GM23248 (cell line): ENCODE measurements at regions not wholly inside any gene's neighbourhood (a gene's known extent, or its start where the extent isn't known, plus 50 kb on each side); places are given as distances from the start of the nearest gene placed in this dataset.

Experiments
- DNase-seq: peaks from one replicate; pipeline ENCODE4 v3.0.0-alpha.2; 2015
- H2AFZ ChIP-seq: fragments of 200-600 bp; sonication (generic); 2 replicates; pipeline ENCODE4 v1.6.1; 2016; ENCODE audit warnings: antibody characterized with exemption
- H3F3A ChIP-seq: fragments of 200-600 bp; sonication (generic); 2 replicates; pipeline ENCODE4 v1.6.1; 2016; ENCODE audit warnings: mild to moderate bottlenecking, antibody characterized with exemption, mixed run types; ENCODE audit not compliant: insufficient read depth
- H3K27ac ChIP-seq: fragments of 200-600 bp; sonication (generic); 2 replicates; pipeline ENCODE4 v1.5.1; 2016; ENCODE audit warnings: mild to moderate bottlenecking
- H3K27me3 ChIP-seq: fragments of 200-600 bp; sonication (generic); replicated peaks from 2 replicates; pipeline ENCODE4 v1.6.1; 2016; ENCODE audit warnings: mild to moderate bottlenecking; ENCODE audit not compliant: insufficient read depth
- H3K36me3 ChIP-seq: fragments of 200-600 bp; sonication (generic); 2 replicates; pipeline ENCODE4 v1.6.1; 2016; ENCODE audit warnings: low read depth, mild to moderate bottlenecking
- H3K4me1 ChIP-seq: fragments of 200-600 bp; sonication (generic); 2 replicates; pipeline ENCODE4 v1.6.1; 2016; ENCODE audit warnings: mild to moderate bottlenecking; ENCODE audit not compliant: insufficient read depth
- H3K4me2 ChIP-seq: fragments of 200-600 bp; sonication (generic); one replicate; pipeline ENCODE4 v1.6.1; 2016; ENCODE audit warnings: mild to moderate bottlenecking; ENCODE audit not compliant: unreplicated experiment
- H3K4me3 ChIP-seq: fragments of 200-600 bp; sonication (generic); 2 replicates; pipeline ENCODE4 v1.5.1; 2016; ENCODE audit warnings: mild to moderate bottlenecking
- H3K79me2 ChIP-seq: fragments of 200-600 bp; sonication (generic); 2 replicates; pipeline ENCODE4 v1.6.1; 2016; ENCODE audit warnings: mild to moderate bottlenecking; ENCODE audit not compliant: insufficient read depth
- H3K9ac ChIP-seq: fragments of 200-600 bp; sonication (generic); 2 replicates; pipeline ENCODE4 v1.6.1; 2016; ENCODE audit warnings: mild to moderate bottlenecking
- H3K9me2 ChIP-seq: fragments of 200-600 bp; sonication (generic); 2 replicates; pipeline ENCODE4 v1.6.1; 2016; ENCODE audit warnings: mixed run types, mild to moderate bottlenecking, moderate library complexity; ENCODE audit not compliant: insufficient read depth
- H3K9me3 ChIP-seq: fragments of 200-600 bp; sonication (generic); one replicate; pipeline ENCODE4 v1.6.1; 2017; ENCODE audit warnings: low read depth
- H4K20me1 ChIP-seq: fragments of 200-600 bp; sonication (generic); 2 replicates; pipeline ENCODE4 v1.6.0; 2016; ENCODE audit not compliant: insufficient read depth
- EZH2 ChIP-seq: fragments of 200-600 bp; sonication (generic); IDR thresholded peaks from 2 replicates; pipeline ENCODE4 v1.6.1; 2018; ENCODE audit warnings: antibody characterized with exemption, mild to moderate bottlenecking; ENCODE audit not compliant: insufficient read depth, poor library complexity, severe bottlenecking
- EZH2phosphoT487 ChIP-seq: fragments of 200-600 bp; sonication (generic); IDR thresholded peaks from 2 replicates; pipeline ENCODE4 v1.6.1; 2018; ENCODE audit warnings: antibody characterized with exemption, moderate library complexity, mild to moderate bottlenecking, low read depth; ENCODE audit not compliant: insufficient read depth
- WGBS, 2 experiments: methylation state at CpG; one replicate each; pipeline ENCODE4 v1.1.6; 2015 to 2017; ENCODE audit warnings: low lambda C conversion rate in 2 of 2, low coverage in 1 of 2; ENCODE audit errors: missing lambda C conversion rate in 2 of 2; 5-methylcytosine and 5-hydroxymethylcytosine counted together
- in situ Hi-C: fragments of 300-500 bp; cut with MboI; formaldehyde crosslinking; loops from 2 replicates; pipeline ENCODE4 v1.15.0; 2020

GRCh38 chr17:72489272-72489641 is 368.4 kb downstream of the SOX9 start:
- Histone ChIP-seq H4K20me1 (no peaks in the 10 kb centered on the region), H3K4me1 (no peaks in the 10 kb centered on the region), H3K79me2 (peaks cover 37% of the 10 kb centered on the region), H3K4me3 (no peak overlapping the region), H3K36me3 (no peaks in the 10 kb centered on the region), H3K4me2 (no peak overlapping the region), H3K9me2 (no peaks in the 10 kb centered on the region), H3K9ac (no peak overlapping the region), H3K9me3 (no peaks in the 10 kb centered on the region), H3F3A (no peaks in the 10 kb centered on the region), H3K27me3 (no peaks in the 10 kb centered on the region), H2AFZ (no peak overlapping the region), H3K27ac (no peak overlapping the region)
- no peak for TF ChIP-seq EZH2phosphoT487
- no peak for TF ChIP-seq EZH2
- 92 to 96% methylated on average over 5 of the region's 5 CpGs for WGBS, 2 experiments
- in situ Hi-C loops, result no loop called here
- DNase-seq, result no peak

GRCh38 chr17:72491102-72491501 is 370.3 kb downstream of the SOX9 start:
- Histone ChIP-seq H4K20me1 (no peaks in the 10 kb centered on the region), H3K4me3 (no peak overlapping the region), H3K9ac (no peak overlapping the region), H3K27ac (no peak overlapping the region), H3K36me3 (no peaks in the 10 kb centered on the region), H3K27me3 (no peaks in the 10 kb centered on the region), H3K9me3 (no peaks in the 10 kb centered on the region), H3K9me2 (no peaks in the 10 kb centered on the region), H3K4me1 (no peaks in the 10 kb centered on the region), H3K4me2 (no peak overlapping the region), H3F3A (no peaks in the 10 kb centered on the region), H2AFZ (no peak overlapping the region), H3K79me2 (peaks cover 55% of the 10 kb centered on the region)
- TF ChIP-seq EZH2phosphoT487, result no peak
- TF ChIP-seq EZH2, result no peak
- no peak for DNase-seq
- in situ Hi-C loops, result no loop called here
- WGBS, 2 experiments, result 17 to 30% methylated on average over 2 of the region's 2 CpGs

GRCh38 chr17:72492494-72492893 is 371.7 kb downstream of the SOX9 start:
- no peak for TF ChIP-seq EZH2
- TF ChIP-seq EZH2phosphoT487, result no peak
- no peaks in the 10 kb centered on the region for H3K27me3 ChIP-seq
- H3F3A ChIP-seq, result no peaks in the 10 kb centered on the region
- whole genome bisulfite sequencing, 2 experiments, result 69 to 85% methylated on average over 2 of the region's 2 CpGs
- no peaks in the 10 kb centered on the region for H3K4me1 ChIP-seq
- no peaks in the 10 kb centered on the region for H3K9me2 ChIP-seq
- H4K20me1 ChIP-seq, result no peaks in the 10 kb centered on the region
- H3K9me3 ChIP-seq, result no peaks in the 10 kb centered on the region
- no peak overlapping the region for H3K4me2 ChIP-seq
- no peak overlapping the region for H3K27ac ChIP-seq
- H3K4me3 ChIP-seq, result no peak overlapping the region
- H3K79me2 ChIP-seq, result peaks cover 65% of the 10 kb centered on the region
- no peak overlapping the region for H3K9ac ChIP-seq
- H3K36me3 ChIP-seq, result no peaks in the 10 kb centered on the region
- DNase-seq, result no peak
- in situ Hi-C loops, result no loop called here
- H2AFZ ChIP-seq, result no peak overlapping the region

- WGBS, 2 experiments, result 89 to 92% methylated on average over 5 of the region's 5 CpGs
- Histone ChIP-seq H2AFZ (no peak overlapping the region), H3K36me3 (no peaks in the 10 kb centered on the region), H3K9ac (no peak overlapping the region), H3F3A (no peaks in the 10 kb centered on the region), H3K9me3 (no peaks in the 10 kb centered on the region), H3K4me2 (no peak overlapping the region), H3K79me2 (peaks cover 68% of the 10 kb centered on the region), H3K27ac (no peak overlapping the region), H3K27me3 (no peaks in the 10 kb centered on the region), H3K4me1 (no peaks in the 10 kb centered on the region), H3K4me3 (no peak overlapping the region), H3K9me2 (no peaks in the 10 kb centered on the region), H4K20me1 (no peaks in the 10 kb centered on the region)
- TF ChIP-seq EZH2 (no peak), EZH2phosphoT487 (no peak)
- in situ Hi-C loops, result no loop called here
- no peak for DNase-seq
Observed at GRCh38 chr17:72492941-72493340, 372.1 kb downstream of the SOX9 start.

- WGBS, 2 experiments, result 77 to 86% methylated on average over 2 of the region's 2 CpGs
- TF ChIP-seq EZH2 (no peak), EZH2phosphoT487 (no peak)
- Histone ChIP-seq H3F3A (no peaks in the 10 kb centered on the region), H3K79me2 (peaks cover 84% of the 10 kb centered on the region), H3K4me2 (no peak overlapping the region), H3K4me3 (no peak overlapping the region), H3K4me1 (no peaks in the 10 kb centered on the region), H2AFZ (no peak overlapping the region), H3K9me3 (no peaks in the 10 kb centered on the region), H3K27ac (no peak overlapping the region), H3K9ac (no peak overlapping the region), H3K36me3 (no peaks in the 10 kb centered on the region), H3K27me3 (no peaks in the 10 kb centered on the region), H3K9me2 (no peaks in the 10 kb centered on the region), H4K20me1 (no peaks in the 10 kb centered on the region)
- in situ Hi-C loops, result no loop called here
- DNase-seq, result no peak
Observed at GRCh38 chr17:72494566-72494965, 373.7 kb downstream of the SOX9 start.
